ENCODE measurements at regions not wholly inside any gene's neighbourhood (a gene's known extent, or its start where the extent isn't known, plus 50 kb on each side); places are given as distances from the start of the nearest gene placed in this dataset.

DNA sequence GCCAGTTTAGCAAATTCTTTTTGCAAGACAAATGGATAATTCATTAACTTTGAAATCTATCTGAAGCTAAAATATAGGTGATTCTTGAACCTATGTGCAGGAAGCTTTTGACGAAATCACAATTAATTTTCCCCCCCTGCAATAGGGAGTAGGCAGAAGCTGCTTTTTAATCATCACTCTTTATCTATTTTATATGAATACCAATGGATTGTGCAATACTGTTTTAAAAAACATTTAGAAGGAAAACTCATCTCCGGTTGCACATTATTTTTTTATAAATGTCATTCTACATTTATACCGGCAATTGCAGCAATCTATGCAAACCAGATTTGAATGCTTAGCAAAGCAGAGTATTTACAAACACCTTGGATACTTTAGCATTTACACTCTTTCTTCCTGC is 121.1 kb upstream of the TMCO5A start:
- no peak overlapping the region for H3K27ac ChIP-seq (replicated peaks in 1 of 4)
- 86% methylated on average over 3 of the region's 3 CpGs for WGBS
- intact Hi-C loops (cut with DNase I): no loop called here
- H3K4me3 ChIP-seq: no peak overlapping the region
- no peak for DNase-seq (ENCODE audit: extremely low spot score)
- no peaks in the 10 kb centered on the region for H3K36me3 ChIP-seq
- H3K9me3 ChIP-seq: no peaks in the 10 kb centered on the region
- H3K27me3 ChIP-seq: no peaks in the 10 kb centered on the region
- TF ChIP-seq POLR2AphosphoS5 (IDR thresholded peaks at IDR 0.05) (no peak), POLR2A (IDR thresholded peaks at IDR 0.05; ENCODE audit: low read depth) (no peak), EP300 (IDR thresholded peaks at IDR 0.05) (no peak)
- TF ChIP-seq, protein P1, sequence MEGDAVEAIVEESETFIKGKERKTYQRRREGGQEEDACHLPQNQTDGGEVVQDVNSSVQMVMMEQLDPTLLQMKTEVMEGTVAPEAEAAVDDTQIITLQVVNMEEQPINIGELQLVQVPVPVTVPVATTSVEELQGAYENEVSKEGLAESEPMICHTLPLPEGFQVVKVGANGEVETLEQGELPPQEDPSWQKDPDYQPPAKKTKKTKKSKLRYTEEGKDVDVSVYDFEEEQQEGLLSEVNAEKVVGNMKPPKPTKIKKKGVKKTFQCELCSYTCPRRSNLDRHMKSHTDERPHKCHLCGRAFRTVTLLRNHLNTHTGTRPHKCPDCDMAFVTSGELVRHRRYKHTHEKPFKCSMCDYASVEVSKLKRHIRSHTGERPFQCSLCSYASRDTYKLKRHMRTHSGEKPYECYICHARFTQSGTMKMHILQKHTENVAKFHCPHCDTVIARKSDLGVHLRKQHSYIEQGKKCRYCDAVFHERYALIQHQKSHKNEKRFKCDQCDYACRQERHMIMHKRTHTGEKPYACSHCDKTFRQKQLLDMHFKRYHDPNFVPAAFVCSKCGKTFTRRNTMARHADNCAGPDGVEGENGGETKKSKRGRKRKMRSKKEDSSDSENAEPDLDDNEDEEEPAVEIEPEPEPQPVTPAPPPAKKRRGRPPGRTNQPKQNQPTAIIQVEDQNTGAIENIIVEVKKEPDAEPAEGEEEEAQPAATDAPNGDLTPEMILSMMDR (IDR thresholded peaks at IDR 0.05): no peak
- H3K4me1 ChIP-seq: no peaks in the 10 kb centered on the region

DNA sequence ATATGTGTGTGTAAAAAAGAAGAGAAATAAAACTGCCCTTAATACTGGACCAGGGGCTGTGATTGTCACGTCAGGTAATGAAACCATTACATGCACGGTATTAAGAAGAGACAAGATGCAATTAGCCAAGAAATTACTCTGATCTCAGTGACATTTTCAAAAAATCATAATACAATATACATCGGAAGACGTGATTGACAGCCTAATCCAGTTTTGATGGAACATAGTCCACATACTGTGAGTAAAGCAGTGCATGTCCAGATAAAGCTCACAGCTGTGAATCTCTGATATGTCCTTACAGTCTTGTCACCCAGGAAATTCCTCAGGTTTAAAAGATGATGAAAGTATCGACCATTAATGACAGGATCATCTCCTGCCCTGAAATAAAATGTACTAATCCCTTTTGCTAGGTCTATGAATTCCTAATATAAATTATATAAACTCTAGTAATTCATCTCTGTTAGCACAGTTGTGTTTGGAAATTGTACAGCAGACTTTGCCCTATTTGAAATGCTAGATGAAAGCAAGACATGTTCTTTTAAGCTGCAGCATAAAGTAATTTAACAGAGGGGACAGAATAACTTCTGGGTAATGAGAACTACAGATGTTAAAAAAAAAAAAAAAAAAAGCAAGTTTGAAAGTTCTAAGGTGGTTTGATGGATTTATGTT is 119.5 kb upstream of the TMCO5A start:
- Histone ChIP-seq H3K9me3 (no peaks in the 10 kb centered on the region), H3K36me3 (no peaks in the 10 kb centered on the region), H3K4me3 (no peak overlapping the region), H3K4me1 (no peaks in the 10 kb centered on the region), H3K27me3 (no peaks in the 10 kb centered on the region), H3K27ac (replicated peaks in 1 of 4) (no peak overlapping the region)
- no peak for DNase-seq (ENCODE audit: extremely low spot score)
- WGBS: 80% methylated on average over 5 of the region's 5 CpGs
- intact Hi-C loops (cut with DNase I): no loop called here
- TF ChIP-seq POLR2A (IDR thresholded peaks at IDR 0.05; ENCODE audit: low read depth) (no peak), EP300 (IDR thresholded peaks at IDR 0.05) (no peak), POLR2AphosphoS5 (IDR thresholded peaks at IDR 0.05) (no peak)
- TF ChIP-seq, protein P1 (IDR thresholded peaks at IDR 0.05): no peak

DNA sequence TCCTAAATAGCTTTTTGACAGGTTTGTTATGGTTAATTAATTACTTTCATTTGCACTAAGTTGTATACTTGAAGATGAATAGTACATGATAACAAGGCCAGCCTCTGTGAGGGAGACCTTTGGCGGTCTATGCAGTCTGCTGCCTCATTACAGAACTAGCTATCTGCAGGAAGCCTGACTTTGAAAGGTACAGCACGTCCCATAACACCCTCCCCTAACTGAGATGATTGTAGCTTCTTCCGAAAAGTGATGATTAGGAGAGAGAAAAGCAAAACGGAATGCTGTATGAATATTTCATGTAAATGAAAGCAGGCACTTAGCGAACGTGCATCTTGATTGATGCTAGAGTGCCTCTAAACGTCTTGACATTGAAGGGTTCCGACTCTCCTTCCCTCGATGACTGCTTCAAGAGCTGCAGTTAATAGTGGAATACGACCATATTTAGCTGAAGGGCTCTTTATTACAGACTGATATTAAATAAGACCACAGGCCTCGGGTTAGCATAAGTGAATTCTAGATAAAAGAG is 116.2 kb upstream of the TMCO5A start:
- Histone ChIP-seq H3K4me3 (no peak overlapping the region), H3K36me3 (no peaks in the 10 kb centered on the region), H3K27ac (replicated peaks in 1 of 4) (no peak overlapping the region), H3K4me1 (no peaks in the 10 kb centered on the region), H3K27me3 (no peaks in the 10 kb centered on the region), H3K9me3 (no peaks in the 10 kb centered on the region)
- intact Hi-C loops (cut with DNase I): no loop called here
- DNase-seq (ENCODE audit: extremely low spot score): no peak
- 76% methylated on average over 11 of the region's 11 CpGs for WGBS
- TF ChIP-seq EP300 (IDR thresholded peaks at IDR 0.05): no peak
- no peak for TF ChIP-seq POLR2AphosphoS5 (IDR thresholded peaks at IDR 0.05)
- TF ChIP-seq POLR2A (IDR thresholded peaks at IDR 0.05; ENCODE audit: low read depth): no peak
- TF ChIP-seq, protein P1 (IDR thresholded peaks at IDR 0.05): no peak

DNA sequence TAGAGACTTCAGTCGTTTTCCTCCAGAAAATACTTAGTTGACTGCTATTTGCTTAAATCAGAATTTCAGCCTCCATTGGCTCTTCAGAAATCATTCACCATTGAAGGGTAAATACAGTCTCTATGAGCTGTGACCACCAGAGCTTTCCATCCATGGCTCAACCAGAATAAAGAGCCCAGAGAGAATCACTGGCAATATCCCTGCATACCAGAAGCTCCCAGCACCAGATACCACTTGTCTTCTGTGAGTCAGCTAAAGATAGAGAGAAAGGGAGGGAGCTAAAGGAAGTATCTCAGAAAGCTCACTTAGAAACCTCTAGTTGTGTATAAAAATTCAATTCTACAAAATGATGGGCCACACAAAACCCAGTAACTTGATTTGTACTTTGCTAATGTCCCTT is 115.2 kb upstream of the TMCO5A start:
- Histone ChIP-seq H3K36me3 (no peaks in the 10 kb centered on the region), H3K27ac (replicated peaks in 1 of 4) (no peak overlapping the region), H3K4me3 (no peak overlapping the region), H3K27me3 (no peaks in the 10 kb centered on the region), H3K9me3 (no peaks in the 10 kb centered on the region), H3K4me1 (no peaks in the 10 kb centered on the region)
- WGBS: 64% methylated on average over 1 of the region's 1 CpG
- TF ChIP-seq, protein P1 (IDR thresholded peaks at IDR 0.05): no peak
- TF ChIP-seq EP300 (IDR thresholded peaks at IDR 0.05) (no peak), POLR2A (IDR thresholded peaks at IDR 0.05; ENCODE audit: low read depth) (no peak), POLR2AphosphoS5 (IDR thresholded peaks at IDR 0.05) (no peak)
- no peak for DNase-seq (ENCODE audit: extremely low spot score)
- intact Hi-C loops (cut with DNase I): no loop called here
